HCT116 (cell line): ENCODE measurements at regions not wholly inside any gene's neighbourhood (a gene's known extent, or its start where the extent isn't known, plus 50 kb on each side); places are given as distances from the start of the nearest gene placed in this dataset.

Experiments used
- ATAC-seq: fragments of 200-7000 bp; cut with Tn5 transposase; 2 replicates; pipeline ENCODE4 v1.9.1; 2020; ENCODE audit warnings: mild to moderate bottlenecking, moderate library complexity
- BruUV-seq: library from RNA; stranded (reverse); fragments of 400-500 nt; replicated peaks from 2 replicates; lab custom pipeline; 2021; lab: Mats Ljungman, UMichigan
- CTCF ChIA-PET: fragments of 300-600 bp; sonication (Branson Sonifier 250); formaldehyde crosslinking; loops from one replicate; lab custom pipeline; 2021; ENCODE audit warnings: antibody characterized with exemption; lab: Charles Lee
- POLR2A ChIA-PET: fragments of 300-600, 350-600 bp; sonication (Branson Sonifier 250); formaldehyde crosslinking; loops from one replicate; lab custom pipeline; 2021; ENCODE audit warnings: antibody characterized with exemption; lab: Charles Lee
- RAD21 ChIA-PET, 2 experiments: fragments of 300-600 bp; sonication (Branson Sonifier 250); formaldehyde crosslinking; loops; one replicate each; lab custom pipeline; 2023; ENCODE audit warnings: low total read pairs in 2 of 2; ENCODE audit not compliant: uncharacterized antibody in 2 of 2, unreplicated experiment in 2 of 2, low non-redundant PET in 1 of 2; lab: Charles Lee
- DNase-seq: peaks from one replicate; pipeline ENCODE4 v3.0.0-alpha.2; 2010; ENCODE audit warnings: low read depth, low spot score
- H2AFZ ChIP-seq: fragments of 200-600 bp; shearing (Covaris generic), sonication (generic); 2 replicates; pipeline ENCODE4 v1.6.1; 2017; ENCODE audit warnings: low read depth, mixed run types, mixed read lengths, antibody characterized with exemption, low read length; ENCODE audit not compliant: poor library complexity, severe bottlenecking
- H3K27ac ChIP-seq: 2 replicates; pipeline ENCODE4 v1.5.1; 2012; ENCODE audit warnings: low read depth, low read length
- H3K27me3 ChIP-seq: fragments of 200-600 bp; sonication (generic); 2 replicates; pipeline ENCODE4 v1.6.1; 2016; ENCODE audit warnings: mixed run types, low read length, mixed read lengths; ENCODE audit not compliant: insufficient read depth
- H3K36me3 ChIP-seq, 2 experiments: fragments of 200-500 bp in 1 of 2; fragments of 200-600 bp in 1 of 2; sonication (Bioruptor generic) in 1 of 2; sonication (generic) in 1 of 2; 2 replicates each; pipeline versions ENCODE4 v1.5.1 to v1.6.1; 2014 to 2016; ENCODE audit warnings: low read length in 2 of 2, inconsistent platforms in 1 of 2, mixed read lengths in 1 of 2, mixed run types in 1 of 2; ENCODE audit not compliant: insufficient read depth in 2 of 2, control insufficient read depth in 1 of 2
- H3K4me1 ChIP-seq, 2 experiments: fragments of 200-600 bp in 1 of 2; sonication (generic) in 1 of 2; 2 replicates each; pipeline versions ENCODE4 v1.5.1 to v1.6.1; 2012 to 2017; ENCODE audit warnings: low read length in 2 of 2, inconsistent platforms in 1 of 2, mild to moderate bottlenecking in 1 of 2, mixed read lengths in 1 of 2, mixed run types in 1 of 2, moderate library complexity in 1 of 2; ENCODE audit not compliant: insufficient read depth in 2 of 2, control insufficient read depth in 1 of 2
- H3K4me2 ChIP-seq: fragments of 200-600 bp; sonication (generic); 2 replicates; pipeline ENCODE4 v1.6.1; 2017; ENCODE audit warnings: mixed run types, low read length, mixed read lengths
- H3K4me3 ChIP-seq, 2 experiments: fragments of 200-600 bp in 1 of 2; sonication (generic) in 1 of 2; replicated peaks in 1 of 2; 2 replicates each; pipeline ENCODE4 v1.5.1; 2011 to 2016; ENCODE audit warnings: low read length in 2 of 2, control low read depth in 1 of 2, low read depth in 1 of 2, mild to moderate bottlenecking in 1 of 2, mixed read lengths in 1 of 2, mixed run types in 1 of 2
- H3K79me2 ChIP-seq: fragments of 200-600 bp; sonication (generic); 2 replicates; pipeline ENCODE4 v1.6.1; 2017; ENCODE audit warnings: mild to moderate bottlenecking, mixed run types, low read length, moderate library complexity, mixed read lengths; ENCODE audit not compliant: insufficient read depth
- H3K9ac ChIP-seq: fragments of 200-600 bp; sonication (generic); 2 replicates; pipeline ENCODE4 v1.6.1; 2016; ENCODE audit warnings: low read length, mixed read lengths
- H3K9me2 ChIP-seq: fragments of 200-600 bp; sonication (generic), shearing (Covaris generic); 2 replicates; pipeline ENCODE4 v1.6.1; 2017; ENCODE audit warnings: mixed run types, mild to moderate bottlenecking, moderate library complexity; ENCODE audit not compliant: insufficient read depth
- H3K9me3 ChIP-seq, 2 experiments: fragments of 200-500 bp in 1 of 2; fragments of 200-600 bp in 1 of 2; sonication (Bioruptor generic) in 1 of 2; sonication (generic) in 1 of 2; 2 replicates each; pipeline ENCODE4 v1.6.1; 2014 to 2017; ENCODE audit warnings: low read length in 2 of 2, mixed read lengths in 2 of 2, inconsistent platforms in 1 of 2, low read depth in 1 of 2, mild to moderate bottlenecking in 1 of 2, mixed run types in 1 of 2, moderate library complexity in 1 of 2; ENCODE audit not compliant: control insufficient read depth in 1 of 2, insufficient read depth in 1 of 2
- H4K20me1 ChIP-seq: fragments of 200-600 bp; sonication (generic), shearing (Covaris generic); 2 replicates; pipeline ENCODE4 v1.6.1; 2017; ENCODE audit warnings: mixed run types, mild to moderate bottlenecking, moderate library complexity; ENCODE audit not compliant: insufficient read depth
- CEBPB ChIP-seq: IDR thresholded peaks from 2 replicates; pipeline ENCODE4 v1.6.1; 2012; ENCODE audit warnings: low read depth
- EGR1 ChIP-seq: IDR thresholded peaks from 2 replicates; pipeline ENCODE4 v1.6.1; 2012; ENCODE audit warnings: low read depth
- ELF1 ChIP-seq: IDR thresholded peaks from 2 replicates; pipeline ENCODE4 v1.6.1; 2012; ENCODE audit warnings: low read depth, borderline replicate concordance
- EZH2 ChIP-seq: fragments of 200-600 bp; sonication (generic); IDR thresholded peaks from 2 replicates; pipeline ENCODE4 v1.6.1; 2017; ENCODE audit warnings: antibody characterized with exemption, mixed run types
- EZH2phosphoT487 ChIP-seq: fragments of 200-600 bp; IDR thresholded peaks from 2 replicates; pipeline ENCODE4 v1.6.1; 2018; ENCODE audit warnings: antibody characterized with exemption, borderline replicate concordance
- FOSL1 ChIP-seq: IDR thresholded peaks from 2 replicates; pipeline ENCODE4 v1.6.1; 2012; ENCODE audit warnings: low read depth
- JUND ChIP-seq: IDR thresholded peaks from 2 replicates; pipeline ENCODE4 v1.6.1; 2012
- POLR2A ChIP-seq: IDR thresholded peaks from 2 replicates; pipeline ENCODE4 v1.7.0; 2011; ENCODE audit warnings: borderline replicate concordance; ENCODE audit not compliant: insufficient read depth, insufficient read length; ENCODE audit errors: extremely low read depth
- POLR2AphosphoS5 ChIP-seq: IDR thresholded peaks from 2 replicates; pipeline ENCODE4 v1.6.1; 2011; ENCODE audit warnings: mild to moderate bottlenecking, low read depth, low read length, moderate library complexity
- RAD21 ChIP-seq: IDR thresholded peaks from 2 replicates; pipeline ENCODE4 v1.6.1; 2012; ENCODE audit warnings: low read depth, mild to moderate bottlenecking
- REST ChIP-seq: IDR thresholded peaks from 2 replicates; pipeline ENCODE4 v1.6.1; 2012; ENCODE audit warnings: low read depth
- SRF ChIP-seq: IDR thresholded peaks from 2 replicates; pipeline ENCODE4 v1.6.1; 2012; ENCODE audit warnings: low read depth
- YY1 ChIP-seq: IDR thresholded peaks from 2 replicates; pipeline ENCODE4 v1.6.1; 2011; ENCODE audit warnings: low read length, low read depth, moderate library complexity, mild to moderate bottlenecking; ENCODE audit not compliant: insufficient replicate concordance; ENCODE audit errors: extremely low read depth
- ZFX ChIP-seq: fragments of 450-650 bp; IDR thresholded peaks from 2 replicates; pipeline ENCODE4 v1.6.1; 2017
- ZNF274 ChIP-seq: fragments of 200-500 bp; sonication (Bioruptor generic); IDR thresholded peaks from 2 replicates; pipeline ENCODE4 v1.6.1; 2014; ENCODE audit warnings: mild to moderate bottlenecking, low read depth, low read length, inconsistent platforms
- intact Hi-C: fragments of 100-400 bp; cut with micrococcal nuclease; formaldehyde crosslinking; loops from 2 replicates; pipeline ENCODE4 v1.10.0; 2022

GRCh38 chr5:77853353-77853907 is 77.3 kb upstream of the TBCA start:
- no peak for ATAC-seq
- Histone ChIP-seq H3K36me3 (no peaks in the 10 kb centered on the region), H3K27ac (no peak overlapping the region), H3K4me3 (no peak overlapping the region), H4K20me1 (no peaks in the 10 kb centered on the region), H3K4me2 (no peak overlapping the region), H3K79me2 (no peaks in the 10 kb centered on the region)
- DNase-seq: no peak
- POLR2A ChIA-PET: interaction anchor here (0.6 kb wide), 1 partner anchor 19 kb away, joined by 3 read pairs; no protein-coding TSS in a partner anchor
- TF ChIP-seq FOSL1 (no peak), JUND (no peak), EGR1 (no peak), EZH2phosphoT487 (no peak), ELF1 (no peak), POLR2A (no peak), SRF (no peak), POLR2AphosphoS5 (no peak), EZH2 (no peak), YY1 (no peak), RAD21 (no peak), ZFX (no peak), CEBPB (no peak), REST (no peak), ZNF274 (no peak)
- TF ChIP-seq, all 23 proteins: peak for 0
- ChIA-PET RAD21 (no interaction called here), CTCF (no interaction called here)
- Histone ChIP-seq H2AFZ (no peak overlapping the region), H3K9me3 (no peaks in the 10 kb centered on the region), H3K9ac (no peak overlapping the region), H3K4me1 (no peaks in the 10 kb centered on the region), H3K9me2 (no peaks in the 10 kb centered on the region), H3K27me3 (no peaks in the 10 kb centered on the region)
- BruUV-seq: no TSS peak
- intact Hi-C loops: no loop called here
